ENCODE measurements at regions not wholly inside any gene's neighbourhood (a gene's known extent, or its start where the extent isn't known, plus 50 kb on each side); places are given as distances from the start of the nearest gene placed in this dataset.
A peak's percentile ranks its signal among the peaks of the same experiment; 100 is the strongest.

GRCh38 chr1:229812693-229813092, 186.6 kb downstream of the URB2 start (continued):
- TF ChIP-seq ZNF37A (tag by site-specific recombination; IDR thresholded peaks at IDR 0.05), result no peak
- TF ChIP-seq, protein P1, sequence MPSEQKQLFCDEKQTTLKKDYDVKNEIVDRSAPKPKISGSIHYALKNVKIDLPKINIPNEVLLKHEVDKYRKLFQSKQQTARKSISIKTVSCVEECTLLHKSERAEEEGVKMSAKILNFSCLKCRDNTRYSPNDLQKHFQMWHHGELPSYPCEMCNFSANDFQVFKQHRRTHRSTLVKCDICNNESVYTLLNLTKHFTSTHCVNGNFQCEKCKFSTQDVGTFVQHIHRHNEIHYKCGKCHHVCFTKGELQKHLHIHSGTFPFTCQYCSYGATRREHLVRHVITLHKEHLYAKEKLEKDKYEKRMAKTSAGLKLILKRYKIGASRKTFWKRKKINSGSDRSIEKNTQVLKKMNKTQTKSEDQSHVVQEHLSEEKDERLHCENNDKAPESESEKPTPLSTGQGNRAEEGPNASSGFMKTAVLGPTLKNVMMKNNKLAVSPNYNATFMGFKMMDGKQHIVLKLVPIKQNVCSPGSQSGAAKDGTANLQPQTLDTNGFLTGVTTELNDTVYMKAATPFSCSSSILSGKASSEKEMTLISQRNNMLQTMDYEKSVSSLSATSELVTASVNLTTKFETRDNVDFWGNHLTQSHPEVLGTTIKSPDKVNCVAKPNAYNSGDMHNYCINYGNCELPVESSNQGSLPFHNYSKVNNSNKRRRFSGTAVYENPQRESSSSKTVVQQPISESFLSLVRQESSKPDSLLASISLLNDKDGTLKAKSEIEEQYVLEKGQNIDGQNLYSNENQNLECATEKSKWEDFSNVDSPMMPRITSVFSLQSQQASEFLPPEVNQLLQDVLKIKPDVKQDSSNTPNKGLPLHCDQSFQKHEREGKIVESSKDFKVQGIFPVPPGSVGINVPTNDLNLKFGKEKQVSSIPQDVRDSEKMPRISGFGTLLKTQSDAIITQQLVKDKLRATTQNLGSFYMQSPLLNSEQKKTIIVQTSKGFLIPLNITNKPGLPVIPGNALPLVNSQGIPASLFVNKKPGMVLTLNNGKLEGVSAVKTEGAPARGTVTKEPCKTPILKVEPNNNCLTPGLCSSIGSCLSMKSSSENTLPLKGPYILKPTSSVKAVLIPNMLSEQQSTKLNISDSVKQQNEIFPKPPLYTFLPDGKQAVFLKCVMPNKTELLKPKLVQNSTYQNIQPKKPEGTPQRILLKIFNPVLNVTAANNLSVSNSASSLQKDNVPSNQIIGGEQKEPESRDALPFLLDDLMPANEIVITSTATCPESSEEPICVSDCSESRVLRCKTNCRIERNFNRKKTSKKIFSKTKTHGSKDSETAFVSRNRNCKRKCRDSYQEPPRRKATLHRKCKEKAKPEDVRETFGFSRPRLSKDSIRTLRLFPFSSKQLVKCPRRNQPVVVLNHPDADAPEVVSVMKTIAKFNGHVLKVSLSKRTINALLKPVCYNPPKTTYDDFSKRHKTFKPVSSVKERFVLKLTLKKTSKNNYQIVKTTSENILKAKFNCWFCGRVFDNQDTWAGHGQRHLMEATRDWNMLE (tag by site-specific recombination; conservative IDR thresholded peaks at IDR 0.05; ENCODE audit: low read depth), result peak; percentile 87
- TF ChIP-seq ZNF274 (IDR thresholded peaks at IDR 0.05; ENCODE audit: low read length), result no peak
- TF ChIP-seq ZNF274 (tag by site-specific recombination; IDR thresholded peaks at IDR 0.05; ENCODE audit: borderline replicate concordance), result no peak
- TF ChIP-seq ZSCAN23 (tag by site-specific recombination; IDR thresholded peaks at IDR 0.05), result no peak
- TF ChIP-seq ZNF837 (tag by site-specific recombination; IDR thresholded peaks at IDR 0.05), result no peak
- no peak for TF ChIP-seq ZNF449 (tag by site-specific recombination; IDR thresholded peaks at IDR 0.05)
- no peak for TF ChIP-seq ZNF707 (tag by site-specific recombination; IDR thresholded peaks at IDR 0.05)
- TF ChIP-seq ZBTB11 (tag by site-specific recombination; conservative IDR thresholded peaks at IDR 0.05; ENCODE audit: low read depth), result peak; percentile 61
- TF ChIP-seq ZBTB8A (tag by site-specific recombination; IDR thresholded peaks at IDR 0.05), result peak; percentile 60
- no peak for TF ChIP-seq ZFP37 (tag by site-specific recombination; IDR thresholded peaks at IDR 0.05)
- no peak for TF ChIP-seq KLF10 (tag by site-specific recombination; IDR thresholded peaks at IDR 0.05)
- TF ChIP-seq ZNF433 (tag by site-specific recombination; IDR thresholded peaks at IDR 0.05; ENCODE audit: low read depth), result 0 out of 2 replicates have a peak, but pooled peaks have one; percentile 44
- TF ChIP-seq, protein P2, sequence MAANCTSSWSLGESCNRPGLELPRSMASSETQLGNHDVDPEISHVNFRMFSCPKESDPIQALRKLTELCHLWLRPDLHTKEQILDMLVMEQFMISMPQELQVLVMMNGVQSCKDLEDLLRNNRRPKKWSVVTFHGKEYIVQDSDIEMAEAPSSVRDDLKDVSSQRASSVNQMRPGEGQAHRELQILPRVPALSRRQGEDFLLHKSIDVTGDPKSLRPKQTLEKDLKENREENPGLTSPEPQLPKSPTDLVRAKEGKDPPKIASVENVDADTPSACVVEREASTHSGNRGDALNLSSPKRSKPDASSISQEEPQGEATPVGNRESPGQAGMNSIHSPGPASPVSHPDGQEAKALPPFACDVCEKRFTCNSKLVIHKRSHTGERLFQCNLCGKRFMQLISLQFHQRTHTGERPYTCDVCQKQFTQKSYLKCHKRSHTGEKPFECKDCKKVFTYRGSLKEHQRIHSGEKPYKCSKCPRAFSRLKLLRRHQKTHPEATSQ (tag by site-specific recombination; IDR thresholded peaks at IDR 0.05), result no peak
- TF ChIP-seq, protein P3, sequence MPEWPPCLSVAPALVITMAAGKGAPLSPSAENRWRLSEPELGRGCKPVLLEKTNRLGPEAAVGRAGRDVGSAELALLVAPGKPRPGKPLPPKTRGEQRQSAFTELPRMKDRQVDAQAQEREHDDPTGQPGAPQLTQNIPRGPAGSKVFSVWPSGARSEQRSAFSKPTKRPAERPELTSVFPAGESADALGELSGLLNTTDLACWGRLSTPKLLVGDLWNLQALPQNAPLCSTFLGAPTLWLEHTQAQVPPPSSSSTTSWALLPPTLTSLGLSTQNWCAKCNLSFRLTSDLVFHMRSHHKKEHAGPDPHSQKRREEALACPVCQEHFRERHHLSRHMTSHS (tag by site-specific recombination; IDR thresholded peaks at IDR 0.05), result no peak
- TF ChIP-seq ZNF223 (tag by site-specific recombination; IDR thresholded peaks at IDR 0.05), result no peak
- no peak for TF ChIP-seq SCRT1 (tag by site-specific recombination; IDR thresholded peaks at IDR 0.05; ENCODE audit: borderline replicate concordance)
- no peak for TF ChIP-seq BCL6B (tag by site-specific recombination; IDR thresholded peaks at IDR 0.05)
- no peak for TF ChIP-seq INSM2 (tag by site-specific recombination; IDR thresholded peaks at IDR 0.05)
- TF ChIP-seq ZNF530 (tag by site-specific recombination; IDR thresholded peaks at IDR 0.05; ENCODE audit: low read depth), result no peak
- TF ChIP-seq ZNF549 (tag by site-specific recombination; IDR thresholded peaks at IDR 0.05), result no peak
- peak; percentile 55; the same call in 1 of the 2 replicates for TF ChIP-seq ZNF623 (tag by site-specific recombination; IDR thresholded peaks at IDR 0.05)
- TF ChIP-seq, protein P4, sequence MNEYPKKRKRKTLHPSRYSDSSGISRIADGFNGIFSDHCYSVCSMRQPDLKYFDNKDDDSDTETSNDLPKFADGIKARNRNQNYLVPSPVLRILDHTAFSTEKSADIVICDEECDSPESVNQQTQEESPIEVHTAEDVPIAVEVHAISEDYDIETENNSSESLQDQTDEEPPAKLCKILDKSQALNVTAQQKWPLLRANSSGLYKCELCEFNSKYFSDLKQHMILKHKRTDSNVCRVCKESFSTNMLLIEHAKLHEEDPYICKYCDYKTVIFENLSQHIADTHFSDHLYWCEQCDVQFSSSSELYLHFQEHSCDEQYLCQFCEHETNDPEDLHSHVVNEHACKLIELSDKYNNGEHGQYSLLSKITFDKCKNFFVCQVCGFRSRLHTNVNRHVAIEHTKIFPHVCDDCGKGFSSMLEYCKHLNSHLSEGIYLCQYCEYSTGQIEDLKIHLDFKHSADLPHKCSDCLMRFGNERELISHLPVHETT (tag by site-specific recombination; IDR thresholded peaks at IDR 0.05), result no peak
- TF ChIP-seq ZNF658 (tag by site-specific recombination; IDR thresholded peaks at IDR 0.05), result no peak

Data from HEK293 (cell line).